Type B pancreatic cell (in vitro differentiated cells): ENCODE measurements at regions not wholly inside any gene's neighbourhood (a gene's known extent, or its start where the extent isn't known, plus 50 kb on each side); places are given as distances from the start of the nearest gene placed in this dataset.

Experiments
- DNase-seq: peaks from one replicate; pipeline ENCODE4 v3.0.0; 2021; ENCODE audit warnings: mixed read lengths; ENCODE audit not compliant: unreplicated experiment; ENCODE audit errors: extremely low spot score
- H3K27ac Mint-ChIP-seq: 2 replicates; pipeline ENCODE4 v1.8.0; 2021; ENCODE audit warnings: mild to moderate bottlenecking, mixed read lengths
- H3K27me3 Mint-ChIP-seq: 2 replicates; pipeline ENCODE4 v1.8.0; 2021; ENCODE audit warnings: mixed read lengths
- H3K36me3 Mint-ChIP-seq: 2 replicates; pipeline ENCODE4 v1.8.0; 2021; ENCODE audit warnings: mixed read lengths
- H3K4me1 Mint-ChIP-seq: one replicate; pipeline ENCODE4 v1.8.0; 2021; ENCODE audit warnings: mixed read lengths; ENCODE audit not compliant: unreplicated experiment
- H3K4me3 Mint-ChIP-seq: 2 replicates; pipeline ENCODE4 v1.8.0; 2021; ENCODE audit warnings: mild to moderate bottlenecking, mixed read lengths
- H3K9me3 Mint-ChIP-seq: 2 replicates; pipeline ENCODE4 v1.8.0; 2021; ENCODE audit warnings: mixed read lengths
- TF ChIP-seq, protein P1 (sequence below): fragments of 200-600 bp; sonication (generic); conservative IDR thresholded peaks from 2 replicates; pipeline ENCODE4 v1.5.0; 2021; ENCODE audit warnings: antibody characterized with exemption, mild to moderate bottlenecking

DNA sequence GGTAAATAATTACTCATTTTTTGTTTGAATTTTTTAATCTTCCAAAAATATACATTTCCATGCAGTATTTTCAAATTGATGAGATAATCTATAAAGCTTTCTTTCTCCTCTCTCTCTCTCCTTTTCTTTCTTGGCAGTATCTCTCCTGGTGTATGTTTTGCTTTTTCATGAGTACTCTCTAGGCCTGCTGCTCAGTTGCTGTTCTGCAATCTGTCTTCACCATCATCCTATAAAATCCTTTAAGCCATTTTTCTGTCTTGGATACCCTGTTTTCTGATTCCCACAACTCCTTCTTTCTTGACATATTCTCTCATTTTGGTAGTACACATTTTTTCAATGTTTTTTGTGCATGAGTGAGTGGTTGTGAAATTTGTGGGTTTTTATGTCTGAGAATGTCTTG lies 1558.1 kb upstream of the LRRTM3 start:
- Mint-ChIP-seq H3K27me3 (no peaks in the 10 kb centered on the region), H3K4me1 (no peaks in the 10 kb centered on the region), H3K27ac (no peak overlapping the region), H3K9me3 (no peaks in the 10 kb centered on the region), H3K36me3 (no peaks in the 10 kb centered on the region), H3K4me3 (no peak overlapping the region)
- DNase-seq: no peak
- TF ChIP-seq, protein P1, sequence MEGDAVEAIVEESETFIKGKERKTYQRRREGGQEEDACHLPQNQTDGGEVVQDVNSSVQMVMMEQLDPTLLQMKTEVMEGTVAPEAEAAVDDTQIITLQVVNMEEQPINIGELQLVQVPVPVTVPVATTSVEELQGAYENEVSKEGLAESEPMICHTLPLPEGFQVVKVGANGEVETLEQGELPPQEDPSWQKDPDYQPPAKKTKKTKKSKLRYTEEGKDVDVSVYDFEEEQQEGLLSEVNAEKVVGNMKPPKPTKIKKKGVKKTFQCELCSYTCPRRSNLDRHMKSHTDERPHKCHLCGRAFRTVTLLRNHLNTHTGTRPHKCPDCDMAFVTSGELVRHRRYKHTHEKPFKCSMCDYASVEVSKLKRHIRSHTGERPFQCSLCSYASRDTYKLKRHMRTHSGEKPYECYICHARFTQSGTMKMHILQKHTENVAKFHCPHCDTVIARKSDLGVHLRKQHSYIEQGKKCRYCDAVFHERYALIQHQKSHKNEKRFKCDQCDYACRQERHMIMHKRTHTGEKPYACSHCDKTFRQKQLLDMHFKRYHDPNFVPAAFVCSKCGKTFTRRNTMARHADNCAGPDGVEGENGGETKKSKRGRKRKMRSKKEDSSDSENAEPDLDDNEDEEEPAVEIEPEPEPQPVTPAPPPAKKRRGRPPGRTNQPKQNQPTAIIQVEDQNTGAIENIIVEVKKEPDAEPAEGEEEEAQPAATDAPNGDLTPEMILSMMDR: no peak

DNA sequence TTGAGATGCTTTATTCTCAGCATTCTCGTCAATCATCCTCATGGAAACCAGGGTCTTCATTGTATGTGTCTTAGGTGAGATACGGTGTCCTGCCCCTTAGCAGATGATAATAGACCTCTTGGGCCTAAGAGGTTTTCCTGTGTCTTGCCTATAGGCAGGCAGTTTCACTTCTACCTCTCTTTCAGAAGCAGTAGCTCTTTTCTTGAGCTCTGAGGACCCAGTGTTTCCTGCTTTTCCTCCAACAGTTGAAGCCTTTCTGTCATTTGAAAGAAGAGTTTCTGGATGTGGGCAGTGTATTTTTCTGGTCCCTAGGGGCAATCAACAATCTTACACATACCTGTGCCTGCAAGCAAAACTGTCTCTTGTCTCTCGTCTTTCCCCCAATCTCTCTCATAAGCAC lies 1550.3 kb upstream of the LRRTM3 start:
- H3K27me3 Mint-ChIP-seq: no peaks in the 10 kb centered on the region
- H3K4me3 Mint-ChIP-seq: no peak overlapping the region
- no peaks in the 10 kb centered on the region for H3K9me3 Mint-ChIP-seq
- H3K27ac Mint-ChIP-seq: no peak overlapping the region
- no peak for DNase-seq
- TF ChIP-seq, protein P1: no peak
- H3K36me3 Mint-ChIP-seq: no peaks in the 10 kb centered on the region
- H3K4me1 Mint-ChIP-seq: peaks cover 4% of the 10 kb centered on the region

DNA sequence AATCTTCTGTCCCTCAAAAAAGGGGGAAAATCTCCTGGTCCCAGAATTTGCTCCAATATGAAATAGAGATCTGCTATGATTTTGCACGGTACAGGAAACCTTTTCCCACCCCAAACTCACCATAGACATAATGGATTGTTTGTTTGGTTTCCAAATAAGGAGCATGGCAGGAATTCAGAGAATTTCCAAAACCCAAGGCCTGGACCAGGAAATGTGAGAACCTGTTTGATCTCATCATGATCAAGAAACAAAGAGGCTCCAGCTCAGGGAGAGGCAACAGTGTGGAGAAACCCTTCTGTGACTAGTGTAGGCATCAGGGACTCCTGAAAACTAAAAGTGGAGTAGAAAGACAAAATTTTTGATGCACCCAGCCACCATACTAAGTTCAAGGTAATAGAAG lies 1548.1 kb upstream of the LRRTM3 start:
- H3K27me3 Mint-ChIP-seq: no peaks in the 10 kb centered on the region
- H3K36me3 Mint-ChIP-seq: no peaks in the 10 kb centered on the region
- H3K4me3 Mint-ChIP-seq: no peak overlapping the region
- no peak overlapping the region for H3K27ac Mint-ChIP-seq
- no peak for DNase-seq
- peaks cover 4% of the 10 kb centered on the region for H3K4me1 Mint-ChIP-seq
- H3K9me3 Mint-ChIP-seq: no peaks in the 10 kb centered on the region
- TF ChIP-seq, protein P1: no peak

DNA sequence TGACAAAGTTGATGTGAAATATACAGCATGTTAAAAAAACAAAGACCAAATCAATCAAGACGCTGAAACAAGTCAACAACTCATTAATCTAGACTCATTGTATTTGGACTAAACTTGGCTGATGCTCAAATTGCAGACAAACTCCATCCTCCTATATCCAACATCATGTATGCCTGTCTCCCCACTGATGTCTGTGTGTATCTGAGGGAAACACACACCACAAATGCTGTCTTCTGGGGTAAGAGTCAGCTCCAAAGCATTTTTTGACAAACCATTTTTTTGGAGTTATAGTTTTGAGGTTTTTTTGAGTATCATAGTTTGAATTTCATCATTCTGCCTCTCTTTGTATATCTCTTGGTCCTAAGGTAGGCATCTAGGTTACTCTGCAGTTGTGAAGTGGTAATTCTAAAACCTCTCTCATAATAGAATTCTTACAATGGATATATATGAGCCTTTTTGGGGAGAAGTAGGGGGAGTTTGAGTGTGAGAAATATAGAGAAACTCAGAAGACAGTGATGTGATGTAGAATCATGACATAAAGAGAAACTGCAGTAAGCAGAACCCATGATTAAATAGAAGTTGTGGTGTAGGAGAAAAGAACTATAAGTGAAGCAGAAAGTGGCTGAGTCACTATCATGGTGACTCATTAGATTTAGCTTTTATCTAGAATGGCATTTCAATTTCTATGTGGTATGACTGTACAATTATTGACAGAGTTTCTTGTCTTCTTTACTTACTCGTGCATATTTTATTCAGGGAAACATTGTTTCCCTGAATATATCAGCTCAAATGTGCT lies 1531.1 kb upstream of the LRRTM3 start:
- Mint-ChIP-seq H3K27ac (no peak overlapping the region), H3K36me3 (no peaks in the 10 kb centered on the region), H3K27me3 (no peaks in the 10 kb centered on the region), H3K9me3 (no peaks in the 10 kb centered on the region), H3K4me3 (no peak overlapping the region), H3K4me1 (no peaks in the 10 kb centered on the region)
- TF ChIP-seq, protein P1: no peak
- no peak for DNase-seq

DNA sequence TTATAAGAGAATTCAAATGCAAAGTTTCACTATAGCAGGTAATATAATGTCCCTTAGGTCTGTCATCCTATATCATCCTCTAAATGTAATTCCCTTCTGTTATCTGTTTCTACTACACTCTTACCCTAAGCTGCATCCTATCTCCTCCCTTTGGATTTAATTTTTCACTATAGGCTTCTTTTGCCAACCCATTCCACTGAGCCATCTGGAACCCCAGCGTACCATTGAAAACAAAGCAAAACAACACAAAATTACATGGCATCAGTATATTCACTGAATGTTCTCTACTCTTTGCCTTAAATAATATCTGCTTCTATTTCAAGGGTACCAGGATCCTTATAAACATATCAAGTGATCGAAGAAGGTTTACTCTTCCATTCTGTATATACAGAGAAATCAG lies 1530.2 kb upstream of the LRRTM3 start:
- no peak overlapping the region for H3K27ac Mint-ChIP-seq
- no peaks in the 10 kb centered on the region for H3K9me3 Mint-ChIP-seq
- no peaks in the 10 kb centered on the region for H3K4me1 Mint-ChIP-seq
- TF ChIP-seq, protein P1: no peak
- DNase-seq: no peak
- H3K27me3 Mint-ChIP-seq: no peaks in the 10 kb centered on the region
- H3K4me3 Mint-ChIP-seq: no peak overlapping the region
- no peaks in the 10 kb centered on the region for H3K36me3 Mint-ChIP-seq
